Vagina (tissue), 2 donors: ENCODE measurements at regions not wholly inside any gene's neighbourhood (a gene's known extent, or its start where the extent isn't known, plus 50 kb on each side); places are given as distances from the start of the nearest gene placed in this dataset.

Source experiments
- POLR2A ChIP-seq, 2 donors: fragments of 450-650 bp; IDR thresholded peaks; one replicate each; pipeline ENCODE4 v1.6.1; 2017; ENCODE audit warnings: antibody characterized with exemption in 2 of 2, mild to moderate bottlenecking in 2 of 2, moderate library complexity in 2 of 2
- POLR2AphosphoS5 ChIP-seq, 2 donors: sonication (generic); formaldehyde crosslinking; IDR thresholded peaks; one replicate each; pipeline ENCODE4 v1.9.0; 2017; ENCODE audit warnings: antibody characterized with exemption in 2 of 2, mild to moderate bottlenecking in 2 of 2, low read depth in 1 of 2; ENCODE audit not compliant: insufficient read depth in 1 of 2
- TF ChIP-seq, protein P1 (sequence below), 3 experiments: fragments of 450-650 bp in 2 of 3; fragments of 200-600 bp in 1 of 3; sonication (generic) in 1 of 3; IDR thresholded peaks; one replicate each; pipeline ENCODE4 v1.5.1; 2017 to 2019; ENCODE audit warnings: antibody characterized with exemption in 3 of 3, mild to moderate bottlenecking in 2 of 3, moderate library complexity in 2 of 3

DNA sequence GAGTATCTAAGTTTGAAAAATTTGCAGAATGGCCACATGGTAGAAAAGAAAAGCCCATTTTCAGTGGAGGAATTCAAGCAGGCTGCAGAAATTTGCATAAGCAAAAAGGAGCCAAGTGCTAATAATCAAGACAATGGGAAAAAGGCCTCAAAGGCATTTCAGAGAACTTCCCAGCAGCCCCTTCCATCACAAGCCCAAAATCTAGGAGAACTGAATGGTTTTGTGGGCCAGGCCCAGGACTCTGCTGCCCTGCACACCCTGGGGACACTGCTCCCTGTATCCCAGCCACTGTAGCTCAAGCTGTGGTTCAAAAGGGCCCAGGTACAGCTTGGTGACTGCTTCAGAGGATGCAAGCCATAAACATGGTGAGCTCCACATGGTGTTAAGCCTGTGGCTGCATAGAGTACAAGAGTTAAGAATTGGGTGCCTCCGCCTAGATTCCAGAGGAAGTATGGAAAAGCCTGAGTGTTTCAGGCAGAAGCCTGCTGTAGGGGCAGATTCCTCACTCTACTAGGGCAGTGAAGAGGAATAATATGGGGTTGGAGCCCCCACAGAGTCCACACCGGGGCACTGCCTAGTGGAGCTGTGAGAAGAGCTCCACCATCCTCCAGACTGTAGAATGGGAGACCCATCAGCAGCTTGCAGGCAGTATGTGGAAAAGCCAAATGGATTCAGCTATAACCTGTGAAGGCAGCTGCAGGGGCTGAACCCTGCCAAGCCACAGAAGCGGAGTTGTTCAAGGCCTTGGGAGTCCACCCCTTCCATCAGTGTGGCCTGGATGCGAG lies 720.7 kb upstream of the CTNND2 start:
- TF ChIP-seq, protein P1, sequence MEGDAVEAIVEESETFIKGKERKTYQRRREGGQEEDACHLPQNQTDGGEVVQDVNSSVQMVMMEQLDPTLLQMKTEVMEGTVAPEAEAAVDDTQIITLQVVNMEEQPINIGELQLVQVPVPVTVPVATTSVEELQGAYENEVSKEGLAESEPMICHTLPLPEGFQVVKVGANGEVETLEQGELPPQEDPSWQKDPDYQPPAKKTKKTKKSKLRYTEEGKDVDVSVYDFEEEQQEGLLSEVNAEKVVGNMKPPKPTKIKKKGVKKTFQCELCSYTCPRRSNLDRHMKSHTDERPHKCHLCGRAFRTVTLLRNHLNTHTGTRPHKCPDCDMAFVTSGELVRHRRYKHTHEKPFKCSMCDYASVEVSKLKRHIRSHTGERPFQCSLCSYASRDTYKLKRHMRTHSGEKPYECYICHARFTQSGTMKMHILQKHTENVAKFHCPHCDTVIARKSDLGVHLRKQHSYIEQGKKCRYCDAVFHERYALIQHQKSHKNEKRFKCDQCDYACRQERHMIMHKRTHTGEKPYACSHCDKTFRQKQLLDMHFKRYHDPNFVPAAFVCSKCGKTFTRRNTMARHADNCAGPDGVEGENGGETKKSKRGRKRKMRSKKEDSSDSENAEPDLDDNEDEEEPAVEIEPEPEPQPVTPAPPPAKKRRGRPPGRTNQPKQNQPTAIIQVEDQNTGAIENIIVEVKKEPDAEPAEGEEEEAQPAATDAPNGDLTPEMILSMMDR (IDR thresholded peaks at IDR 0.05): no peak
- TF ChIP-seq POLR2A (IDR thresholded peaks at IDR 0.05): no peak
- no peak for TF ChIP-seq POLR2AphosphoS5 (IDR thresholded peaks at IDR 0.05; ENCODE audit: insufficient read depth in 1 of 2, low read depth in 1 of 2)
